NB4 (cell line): ENCODE measurements at regions not wholly inside any gene's neighbourhood (a gene's known extent, or its start where the extent isn't known, plus 50 kb on each side); places are given as distances from the start of the nearest gene placed in this dataset.

ENCODE experiments used
- DNase-seq: peaks from one replicate; pipeline ENCODE4 v3.0.0; 2010; ENCODE audit warnings: low read depth
- H3K4me3 ChIP-seq: one replicate; pipeline ENCODE4 v1.5.1; 2011; ENCODE audit warnings: mild to moderate bottlenecking, low read depth, low read length, moderate library complexity
- CTCF ChIP-seq: IDR thresholded peaks from one replicate; pipeline ENCODE4 v1.5.1; 2012; ENCODE audit warnings: low read depth, low read length
- MAX ChIP-seq: IDR thresholded peaks from 2 replicates; pipeline ENCODE4 v1.6.1; 2011; ENCODE audit warnings: low read depth, low read length
- MYC ChIP-seq: IDR thresholded peaks from 2 replicates; pipeline ENCODE4 v1.6.1; 2011; ENCODE audit warnings: low read depth, low read length
- POLR2A ChIP-seq: IDR thresholded peaks from 2 replicates; pipeline ENCODE4 v1.6.1; 2011; ENCODE audit warnings: mild to moderate bottlenecking; ENCODE audit not compliant: insufficient read length; ENCODE audit errors: extremely low read depth

- no peak overlapping the region for H3K4me3 ChIP-seq
- TF ChIP-seq MYC (no peak), MAX (no peak), CTCF (no peak), POLR2A (no peak)
- no peak for DNase-seq
Observed at GRCh38 chr4:156188596-156188995, 234.9 kb upstream of the CTSO start.

GRCh38 chr4:156186111-156186510 lies 232.4 kb upstream of the CTSO start:
- no peak for TF ChIP-seq MYC
- TF ChIP-seq MAX = no peak
- no peak for TF ChIP-seq CTCF
- TF ChIP-seq POLR2A = no peak
- no peak for DNase-seq
- no peak overlapping the region for H3K4me3 ChIP-seq

GRCh38 chr4:156185514-156186055 lies 231.9 kb upstream of the CTSO start:
- TF ChIP-seq MYC (no peak), POLR2A (no peak), CTCF (no peak), MAX (no peak)
- no peak overlapping the region for H3K4me3 ChIP-seq
- no peak for DNase-seq

- H3K4me3 ChIP-seq = no peak overlapping the region
- DNase-seq = no peak
- no peak for TF ChIP-seq MAX
- no peak for TF ChIP-seq POLR2A
Observed at GRCh38 chr4:156182269-156182668, 228.6 kb upstream of the CTSO start.

GRCh38 chr4:156177941-156178340 lies 224.3 kb upstream of the CTSO start:
- TF ChIP-seq POLR2A (no peak), MYC (no peak), CTCF (no peak), MAX (no peak)
- DNase-seq = no peak
- no peak overlapping the region for H3K4me3 ChIP-seq

GRCh38 chr4:156176896-156177295 lies 223.2 kb upstream of the CTSO start:
- H3K4me3 ChIP-seq = no peak overlapping the region

More at GRCh38 chr4:156176896-156177295, 223.2 kb upstream of the CTSO start:
- DNase-seq = no peak
- TF ChIP-seq MAX (no peak), MYC (no peak), POLR2A (no peak), CTCF (no peak)
